Mucosa of rectum (tissue), 2 donors: ENCODE measurements at regions not wholly inside any gene's neighbourhood (a gene's known extent, or its start where the extent isn't known, plus 50 kb on each side); places are given as distances from the start of the nearest gene placed in this dataset.
"Not testable (repeated sequence)": the region's sequence is repeated elsewhere in the genome, so short reads cannot be mapped to it uniquely, and the experiment has no call there.

Experiments
- H3K27ac ChIP-seq, 2 donors: one replicate each; pipeline ENCODE4 v1.7.0; 2013; ENCODE audit warnings: inconsistent platforms in 2 of 2, low read depth in 2 of 2, low read length in 2 of 2
- H3K27me3 ChIP-seq, 2 donors: one replicate each; pipeline ENCODE4 v1.7.0; 2013; ENCODE audit warnings: low read length in 2 of 2; ENCODE audit not compliant: control insufficient read depth in 2 of 2, insufficient read depth in 2 of 2
- H3K36me3 ChIP-seq, 2 donors: one replicate each; pipeline ENCODE4 v1.7.0; 2013; ENCODE audit warnings: low read length in 2 of 2; ENCODE audit not compliant: control insufficient read depth in 2 of 2, insufficient read depth in 2 of 2
- H3K4me1 ChIP-seq, 2 donors: one replicate each; pipeline ENCODE4 v1.7.0; 2013; ENCODE audit warnings: low read length in 2 of 2, mild to moderate bottlenecking in 1 of 2; ENCODE audit not compliant: control insufficient read depth in 2 of 2, insufficient read depth in 2 of 2
- H3K4me3 ChIP-seq, 2 donors: one replicate each; pipeline ENCODE4 v1.7.0; 2013; ENCODE audit warnings: low read length in 2 of 2
- H3K9ac ChIP-seq, 2 donors: one replicate each; pipeline ENCODE4 v1.7.0; 2013; ENCODE audit warnings: low read length in 2 of 2, low read depth in 1 of 2, mild to moderate bottlenecking in 1 of 2
- H3K9me3 ChIP-seq, 2 donors: one replicate each; pipeline ENCODE4 v1.7.0; 2013; ENCODE audit warnings: low read length in 2 of 2; ENCODE audit not compliant: control insufficient read depth in 2 of 2
- donor health status: healthy.
- donor health status: Normal muscosa, but diverticular disease.

DNA sequence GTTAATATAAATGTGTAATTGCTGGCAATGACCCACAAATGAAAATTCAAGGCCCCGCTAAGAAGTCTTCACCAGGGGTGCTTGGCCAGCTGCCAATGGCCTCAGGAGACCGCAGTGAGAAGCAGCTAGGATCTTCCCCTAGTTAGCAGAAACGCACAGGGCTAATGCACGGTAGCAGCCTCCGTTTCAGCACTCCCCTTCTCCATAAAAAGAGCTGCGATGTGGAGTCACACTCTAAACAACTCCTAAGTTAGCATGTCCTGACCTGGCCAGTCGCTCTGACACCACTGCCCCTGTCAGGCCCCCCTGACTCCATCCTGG, 139.0 kb downstream of the SEPTIN14 start:
- no peaks in the 10 kb centered on the region for H3K27me3 ChIP-seq
- H3K4me1 ChIP-seq = no peaks in the 10 kb centered on the region
- H3K36me3 ChIP-seq = no peaks in the 10 kb centered on the region
- no peaks in the 10 kb centered on the region for H3K9me3 ChIP-seq
- H3K9ac ChIP-seq = no peak overlapping the region
- H3K4me3 ChIP-seq = no peak overlapping the region
- no peak overlapping the region for H3K27ac ChIP-seq

DNA sequence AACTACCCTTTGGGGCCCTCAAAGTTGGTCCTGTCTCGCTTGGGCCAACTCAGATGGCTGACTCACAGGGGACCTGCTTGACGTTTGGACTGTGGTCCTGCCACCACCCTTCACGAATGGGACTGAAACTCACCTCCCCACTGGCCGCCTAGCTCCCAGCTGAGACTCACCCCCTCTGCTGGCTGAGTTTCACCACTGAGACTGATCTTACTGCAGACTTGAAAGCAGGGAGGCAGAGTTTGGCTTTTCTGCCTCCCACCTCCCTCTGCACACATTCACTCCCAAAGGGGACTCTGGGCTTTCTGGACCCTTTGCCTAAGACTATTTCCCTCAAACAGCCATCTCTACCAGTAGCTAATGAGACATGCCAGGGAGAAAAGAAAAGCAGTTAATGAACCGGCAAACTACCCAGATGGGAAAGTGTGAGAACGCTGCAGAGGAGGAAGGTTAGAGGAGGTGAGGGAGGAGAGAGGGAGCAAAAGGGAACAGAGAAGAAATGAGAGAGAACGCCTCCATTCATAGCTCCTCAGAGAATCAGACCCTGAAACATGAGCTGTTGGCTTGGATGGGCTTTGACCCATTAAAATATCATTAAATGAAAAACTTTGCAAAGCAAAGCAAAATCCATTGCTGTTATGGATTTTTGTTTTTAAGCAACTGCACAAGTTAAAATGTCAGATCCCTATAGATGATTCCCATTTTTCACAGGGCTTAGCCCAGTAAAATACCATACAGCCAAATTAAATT, 139.5 kb downstream of the SEPTIN14 start:
- H3K9me3 ChIP-seq, H3K9ac ChIP-seq, H3K27me3 ChIP-seq, H3K36me3 ChIP-seq, H3K27ac ChIP-seq, H3K4me3 ChIP-seq, H3K4me1 ChIP-seq: not testable (repeated sequence)

DNA sequence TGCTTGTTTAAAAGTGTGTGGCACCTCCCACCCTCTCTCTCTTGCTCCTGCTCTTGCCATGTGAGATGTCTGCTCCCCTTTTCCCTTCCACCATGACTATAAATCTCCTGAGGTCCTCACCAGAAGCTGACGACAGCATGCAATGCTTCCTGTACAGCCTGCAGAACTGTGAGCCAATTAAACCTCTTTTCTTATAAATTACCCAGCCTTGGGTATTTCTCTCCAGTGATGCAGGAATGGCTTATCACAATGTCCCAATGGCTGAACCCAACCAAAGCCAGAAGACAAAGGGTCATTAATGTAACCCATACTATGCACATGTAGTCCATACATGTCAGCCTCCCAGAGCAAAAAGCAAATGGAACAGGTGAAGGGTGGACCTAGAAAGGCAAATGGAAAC, 141.5 kb downstream of the SEPTIN14 start:
- H3K4me3 ChIP-seq, H3K27me3 ChIP-seq, H3K9me3 ChIP-seq, H3K9ac ChIP-seq, H3K36me3 ChIP-seq, H3K4me1 ChIP-seq, H3K27ac ChIP-seq: not testable (repeated sequence)

DNA sequence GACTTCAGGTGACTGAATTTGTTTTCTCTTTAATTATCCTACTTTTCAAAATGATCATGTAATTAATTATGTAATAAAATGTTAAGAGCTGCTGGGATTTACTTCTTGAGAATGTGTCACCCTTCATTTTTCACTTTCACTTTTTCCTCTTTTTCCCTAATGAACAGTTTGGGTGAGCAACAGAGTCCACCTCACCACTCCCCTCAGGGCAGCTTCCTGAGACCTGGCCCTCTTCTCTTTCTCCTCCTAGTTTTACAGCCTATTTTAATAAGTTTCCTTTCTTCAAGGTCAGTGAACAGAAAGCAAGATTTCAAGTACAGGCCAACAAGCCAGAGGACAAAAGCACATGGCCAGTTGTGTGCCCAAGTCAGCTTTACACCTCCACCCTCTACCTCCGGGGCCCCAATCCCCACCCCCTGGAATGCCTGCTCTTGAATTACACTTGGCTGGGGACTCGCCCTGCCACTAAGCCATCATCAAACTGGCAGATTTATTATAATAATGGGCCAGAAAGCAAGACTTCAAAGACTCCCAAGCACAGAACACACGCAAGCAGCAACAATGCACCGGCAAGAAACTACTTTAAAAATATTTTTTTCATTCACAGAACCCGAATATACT, 143.1 kb upstream of the VOPP1 start:
- H3K27ac ChIP-seq, H3K4me1 ChIP-seq, H3K36me3 ChIP-seq, H3K27me3 ChIP-seq, H3K4me3 ChIP-seq, H3K9me3 ChIP-seq, H3K9ac ChIP-seq: not testable (repeated sequence)

DNA sequence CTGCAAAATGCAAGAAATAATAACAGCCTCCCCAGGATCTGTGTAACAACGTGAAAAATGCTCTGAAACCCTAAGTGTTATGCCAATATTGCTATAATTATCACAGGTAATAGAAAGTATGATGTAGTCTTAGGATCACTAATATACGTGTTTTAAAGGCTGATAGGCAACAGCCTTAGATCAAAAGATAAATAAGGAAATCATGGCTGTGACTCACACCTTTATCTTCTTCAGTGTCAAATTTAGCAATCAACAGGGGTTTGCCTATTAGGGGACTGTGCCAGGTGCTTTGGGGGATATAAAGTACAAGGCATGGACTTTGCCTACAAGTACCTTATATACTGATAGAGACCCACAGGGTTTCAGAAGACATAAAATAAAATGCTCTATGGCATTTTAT, 142.1 kb upstream of the VOPP1 start:
- not testable (repeated sequence) for H3K4me1 ChIP-seq

DNA sequence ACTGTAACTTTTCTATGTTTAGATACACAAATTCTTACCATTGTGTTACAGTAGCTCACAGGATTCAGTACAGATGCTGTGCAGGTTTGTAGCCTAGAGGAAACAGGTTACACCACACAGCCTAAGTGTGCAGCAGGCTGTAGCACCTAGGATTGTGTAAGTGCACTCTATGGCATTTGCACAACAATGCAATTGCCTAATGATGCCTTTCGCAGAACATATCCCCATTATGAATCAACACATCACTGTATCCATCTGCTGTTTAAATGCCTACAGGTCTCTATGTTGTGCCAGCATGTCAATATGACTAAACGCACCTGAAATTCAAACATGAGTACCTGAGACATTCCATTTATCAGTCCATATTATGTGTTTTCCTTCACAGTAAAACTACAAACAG, 138.0 kb upstream of the VOPP1 start:
- H3K27ac ChIP-seq, H3K4me1 ChIP-seq, H3K27me3 ChIP-seq, H3K9me3 ChIP-seq, H3K36me3 ChIP-seq, H3K4me3 ChIP-seq, H3K9ac ChIP-seq: not testable (repeated sequence)

More for the DNA sequence above, 142.1 kb upstream of the VOPP1 start:
- not testable (repeated sequence) for H3K9me3 ChIP-seq, H3K36me3 ChIP-seq, H3K27me3 ChIP-seq, H3K9ac ChIP-seq, H3K4me3 ChIP-seq, H3K27ac ChIP-seq

DNA sequence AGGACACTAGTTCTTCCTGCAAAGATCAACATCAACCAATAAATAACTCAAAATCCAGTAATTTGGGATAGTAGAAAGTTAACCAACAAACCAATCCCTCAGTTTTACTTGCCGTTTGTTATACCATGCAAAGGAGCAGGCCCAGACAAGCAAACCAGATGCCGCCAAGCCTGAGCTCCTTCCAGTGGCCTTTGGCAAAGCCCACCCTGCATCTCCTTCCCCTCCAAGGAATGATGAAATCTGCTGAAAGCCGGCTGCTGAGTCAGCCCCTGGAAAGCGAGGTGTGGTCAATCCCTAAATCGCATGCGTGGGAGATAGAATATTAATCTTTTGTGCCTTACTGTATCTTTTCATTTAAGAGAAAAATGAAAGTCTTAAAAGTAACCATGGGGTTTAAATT, 135.7 kb upstream of the VOPP1 start:
- H3K9ac ChIP-seq, H3K9me3 ChIP-seq, H3K4me3 ChIP-seq, H3K27ac ChIP-seq, H3K4me1 ChIP-seq, H3K36me3 ChIP-seq, H3K27me3 ChIP-seq: not testable (repeated sequence)

DNA sequence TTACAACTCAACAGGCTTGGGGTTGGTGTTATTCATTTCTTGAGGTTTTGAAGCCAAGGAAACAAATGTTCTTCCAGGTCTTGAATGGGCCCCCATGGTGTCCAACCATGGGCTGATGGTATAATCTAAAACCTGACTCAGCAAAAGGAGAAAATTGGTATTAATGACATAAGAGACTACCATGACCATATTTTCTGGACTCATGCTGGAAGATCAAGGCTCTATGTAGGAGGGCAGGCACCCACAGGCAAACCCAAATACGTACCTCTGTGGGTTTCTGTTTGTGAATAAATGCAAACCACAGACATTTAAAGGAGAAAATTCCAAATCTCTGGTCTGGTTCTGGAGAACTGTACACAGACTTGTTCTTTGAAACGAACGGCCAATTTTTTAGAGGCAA, 135.1 kb upstream of the VOPP1 start:
- not testable (repeated sequence) for H3K9ac ChIP-seq, H3K4me1 ChIP-seq, H3K4me3 ChIP-seq, H3K9me3 ChIP-seq, H3K27me3 ChIP-seq, H3K36me3 ChIP-seq, H3K27ac ChIP-seq

DNA sequence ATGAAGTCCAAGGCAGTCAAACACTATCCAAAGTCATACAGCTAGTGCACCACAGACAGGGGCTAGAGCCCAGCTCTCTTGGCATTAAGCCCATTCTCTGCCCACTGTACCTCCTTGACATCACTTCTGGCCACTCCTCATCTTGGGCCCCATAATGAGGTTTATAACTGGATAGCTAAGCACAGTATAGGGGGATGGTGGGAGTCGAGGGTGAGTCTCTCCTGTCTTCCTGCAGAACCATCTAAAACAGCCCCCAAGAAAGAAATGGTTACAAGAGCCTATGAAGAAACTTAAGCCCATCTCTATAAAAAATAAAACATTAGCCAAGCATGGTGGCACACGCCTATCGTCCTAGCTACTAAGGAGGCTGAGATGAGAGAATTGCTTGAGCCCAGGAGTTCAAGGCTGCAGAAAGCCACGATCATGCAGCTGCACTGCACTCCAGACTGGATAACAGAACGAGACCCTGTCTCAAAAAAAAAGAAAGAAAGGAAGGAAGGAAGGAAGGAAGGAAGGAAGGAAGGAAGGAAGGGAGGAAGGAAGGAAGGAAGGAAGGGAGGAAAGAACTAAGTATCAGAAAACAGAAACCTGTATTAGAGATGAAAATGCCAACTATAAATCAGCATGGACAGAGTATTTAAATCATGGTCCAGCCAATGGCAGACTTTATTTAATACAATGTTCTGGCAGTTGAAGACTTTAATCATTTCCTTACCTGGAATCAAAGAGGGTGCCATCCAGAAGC, 134.3 kb upstream of the VOPP1 start:
- not testable (repeated sequence) for H3K9ac ChIP-seq, H3K9me3 ChIP-seq, H3K27me3 ChIP-seq, H3K27ac ChIP-seq, H3K4me3 ChIP-seq, H3K4me1 ChIP-seq, H3K36me3 ChIP-seq

DNA sequence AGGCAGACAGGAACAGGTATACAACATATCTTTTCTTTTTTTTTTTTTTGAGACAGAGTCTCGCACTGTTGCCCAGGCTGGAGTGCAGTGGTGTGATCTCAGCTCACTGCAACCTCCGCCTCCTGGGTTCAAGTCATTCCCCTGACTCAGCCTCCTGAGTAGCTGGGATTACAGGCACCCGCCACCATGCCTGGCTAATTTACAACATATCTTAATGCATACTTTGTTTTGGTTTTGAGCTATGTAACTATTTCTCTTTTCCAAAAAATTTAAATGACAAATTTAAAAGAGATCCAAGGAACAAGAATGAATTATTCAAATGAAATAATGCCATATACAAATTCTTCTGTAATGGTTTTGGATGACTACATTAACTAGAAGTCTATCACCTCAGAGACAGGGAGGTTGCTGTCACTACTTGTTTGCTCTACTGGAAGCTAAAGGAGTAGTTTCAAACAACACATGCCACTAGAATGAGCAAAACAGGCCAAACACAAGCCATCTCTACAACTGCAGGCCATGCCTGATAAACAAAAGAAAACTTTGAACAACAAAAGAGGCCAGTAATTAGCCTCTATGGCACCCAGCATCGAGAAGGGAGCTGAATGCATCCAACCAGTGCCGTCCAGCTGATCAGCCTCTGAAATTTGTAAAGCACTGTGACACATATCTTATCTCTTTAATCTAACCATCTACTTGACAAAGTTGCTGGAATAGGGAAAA, 133.6 kb upstream of the VOPP1 start:
- H3K27me3 ChIP-seq, H3K27ac ChIP-seq, H3K9ac ChIP-seq, H3K36me3 ChIP-seq, H3K4me1 ChIP-seq, H3K4me3 ChIP-seq, H3K9me3 ChIP-seq: not testable (repeated sequence)
